Gastrocnemius medialis (tissue), 4 donors: ENCODE measurements at regions not wholly inside any gene's neighbourhood (a gene's known extent, or its start where the extent isn't known, plus 50 kb on each side); places are given as distances from the start of the nearest gene placed in this dataset.

Experiments
- ATAC-seq, 2 donors: fragments of 150-250 bp; one replicate each; pipeline ENCODE4 v1.9.1; 2016
- DNase-seq, 2 donors: peaks; one replicate each; pipeline ENCODE4 v3.0.0-alpha.2; 2019
- H3K27ac ChIP-seq, 4 donors: fragments of 200-600 bp; sonication (generic); 1 replicate in 1 of 4; 2 replicates in 3 of 4; pipeline ENCODE4 v1.5.1; 2016 to 2018; ENCODE audit warnings: mild to moderate bottlenecking in 2 of 4, moderate library complexity in 1 of 4
- H3K27me3 ChIP-seq, 3 donors: fragments of 200-600 bp; sonication (generic) in 2 of 3; 1 replicate in 1 of 3; 2 replicates in 2 of 3; pipeline versions ENCODE4 v1.5.1 to v1.6.0; 2016 to 2019; ENCODE audit warnings: mild to moderate bottlenecking in 1 of 3, moderate library complexity in 1 of 3
- H3K36me3 ChIP-seq, 2 donors: fragments of 200-600 bp; sonication (generic) in 1 of 2; one replicate each; pipeline ENCODE4 v1.5.1; 2017 to 2018
- H3K4me1 ChIP-seq, 2 donors: fragments of 200-600 bp; sonication (generic) in 1 of 2; one replicate each; pipeline ENCODE4 v1.5.1; 2016 to 2017; ENCODE audit warnings: mild to moderate bottlenecking in 2 of 2
- H3K4me3 ChIP-seq, 4 donors: fragments of 200-600 bp; sonication (generic) in 3 of 4; 1 replicate in 1 of 4; 2 replicates in 3 of 4; pipeline ENCODE4 v1.5.1; 2016 to 2019; ENCODE audit warnings: mild to moderate bottlenecking in 2 of 4
- H3K9me3 ChIP-seq, 3 donors: fragments of 200-600 bp; sonication (generic) in 2 of 3; 1 replicate in 1 of 3; 2 replicates in 2 of 3; pipeline ENCODE4 v1.5.1; 2016 to 2019
- POLR2A ChIP-seq, 2 donors: fragments of 450-650 bp; IDR thresholded peaks; one replicate each; pipeline ENCODE4 v1.6.1; 2017; ENCODE audit warnings: antibody characterized with exemption in 2 of 2, mild to moderate bottlenecking in 2 of 2, moderate library complexity in 2 of 2
- in situ Hi-C, 4 donors: fragments of 200-750 bp; cut with MboI; loops; one replicate each; pipeline versions ENCODE4 v1.15.0 to v1.8.0; 2017; ENCODE audit warnings: low sequenced_read_pairs in 4 of 4
- intact Hi-C: fragments of 100-400 bp; cut with DNase I; formaldehyde crosslinking; loops from one replicate; pipeline ENCODE4 v1.15.1; 2023; ENCODE audit warnings: low total_unique reads
- TF ChIP-seq, protein P1 (sequence below), 5 experiments: fragments of 450-650 bp in 3 of 5; fragments of 200-600 bp in 2 of 5; sonication (generic) in 2 of 5; IDR thresholded peaks in 4 of 5; conservative IDR thresholded peaks in 1 of 5; 1 replicate in 4 of 5; 2 replicates in 1 of 5; pipeline ENCODE4 v1.5.1; 2016 to 2019; ENCODE audit warnings: antibody characterized with exemption in 5 of 5, mild to moderate bottlenecking in 3 of 5, moderate library complexity in 3 of 5

DNA sequence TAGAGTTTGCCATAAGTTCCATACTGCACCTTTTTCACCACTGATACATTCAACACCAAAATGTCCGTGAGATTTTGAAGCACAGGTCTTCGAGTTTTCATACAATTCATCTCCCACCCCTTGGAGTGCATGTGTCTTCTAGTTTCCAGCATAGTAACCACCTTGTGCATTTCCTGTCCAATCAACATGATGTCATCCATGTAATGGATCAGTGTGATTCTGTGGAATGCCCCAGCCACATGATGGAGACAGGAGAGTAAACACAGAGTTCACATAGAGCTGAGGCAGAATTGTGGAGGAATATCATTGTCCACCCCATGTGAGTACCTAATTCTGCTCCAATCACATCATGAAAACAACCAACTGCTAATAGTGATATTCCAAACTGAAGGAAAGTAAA lies 441.5 kb upstream of the CDH6 start:
- no peak for DNase-seq
- in situ Hi-C loops (no loop called here), intact Hi-C loops (no loop called here)
- Histone ChIP-seq H3K27me3 (no peaks in the 10 kb centered on the region), H3K4me1 (no peaks in the 10 kb centered on the region), H3K36me3 (no peaks in the 10 kb centered on the region), H3K27ac (no peak overlapping the region), H3K9me3 (no peaks in the 10 kb centered on the region), H3K4me3 (no peak overlapping the region)
- TF ChIP-seq, protein P1, sequence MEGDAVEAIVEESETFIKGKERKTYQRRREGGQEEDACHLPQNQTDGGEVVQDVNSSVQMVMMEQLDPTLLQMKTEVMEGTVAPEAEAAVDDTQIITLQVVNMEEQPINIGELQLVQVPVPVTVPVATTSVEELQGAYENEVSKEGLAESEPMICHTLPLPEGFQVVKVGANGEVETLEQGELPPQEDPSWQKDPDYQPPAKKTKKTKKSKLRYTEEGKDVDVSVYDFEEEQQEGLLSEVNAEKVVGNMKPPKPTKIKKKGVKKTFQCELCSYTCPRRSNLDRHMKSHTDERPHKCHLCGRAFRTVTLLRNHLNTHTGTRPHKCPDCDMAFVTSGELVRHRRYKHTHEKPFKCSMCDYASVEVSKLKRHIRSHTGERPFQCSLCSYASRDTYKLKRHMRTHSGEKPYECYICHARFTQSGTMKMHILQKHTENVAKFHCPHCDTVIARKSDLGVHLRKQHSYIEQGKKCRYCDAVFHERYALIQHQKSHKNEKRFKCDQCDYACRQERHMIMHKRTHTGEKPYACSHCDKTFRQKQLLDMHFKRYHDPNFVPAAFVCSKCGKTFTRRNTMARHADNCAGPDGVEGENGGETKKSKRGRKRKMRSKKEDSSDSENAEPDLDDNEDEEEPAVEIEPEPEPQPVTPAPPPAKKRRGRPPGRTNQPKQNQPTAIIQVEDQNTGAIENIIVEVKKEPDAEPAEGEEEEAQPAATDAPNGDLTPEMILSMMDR (IDR thresholded peaks at IDR 0.05 in 4 of 5, conservative IDR thresholded peaks at IDR 0.05 in 1 of 5), result no peak
- no peak for TF ChIP-seq POLR2A (IDR thresholded peaks at IDR 0.05)
- ATAC-seq, result no peak

DNA sequence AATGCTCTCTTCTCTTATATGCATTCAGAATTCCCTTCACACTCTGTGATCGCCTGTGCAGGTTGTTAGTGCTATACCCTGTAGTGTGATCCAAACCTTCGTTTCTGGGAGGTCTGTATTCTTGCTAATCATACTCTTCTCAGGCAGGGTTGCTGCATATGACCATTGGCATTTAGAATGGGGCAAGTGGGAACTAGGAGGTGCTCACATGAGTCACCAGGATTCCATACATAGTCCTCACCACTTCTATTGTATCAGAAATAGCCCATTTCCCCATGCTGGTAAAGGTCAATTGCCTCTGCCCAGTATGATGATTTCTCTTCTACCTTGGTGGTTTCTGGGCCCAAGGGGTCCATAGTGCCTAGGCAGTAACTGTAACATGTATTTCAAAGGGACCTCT lies 443.5 kb upstream of the CDH6 start:
- Histone ChIP-seq H3K36me3 (no peaks in the 10 kb centered on the region), H3K4me1 (no peaks in the 10 kb centered on the region), H3K4me3 (no peak overlapping the region), H3K27ac (no peak overlapping the region), H3K9me3 (no peaks in the 10 kb centered on the region), H3K27me3 (no peaks in the 10 kb centered on the region)
- intact Hi-C loops, result no loop called here
- in situ Hi-C loops, result no loop called here
- DNase-seq, result no peak
- ATAC-seq, result no peak
- TF ChIP-seq POLR2A (IDR thresholded peaks at IDR 0.05), result no peak
- TF ChIP-seq, protein P1 (IDR thresholded peaks at IDR 0.05 in 4 of 5, conservative IDR thresholded peaks at IDR 0.05 in 1 of 5), result no peak

DNA sequence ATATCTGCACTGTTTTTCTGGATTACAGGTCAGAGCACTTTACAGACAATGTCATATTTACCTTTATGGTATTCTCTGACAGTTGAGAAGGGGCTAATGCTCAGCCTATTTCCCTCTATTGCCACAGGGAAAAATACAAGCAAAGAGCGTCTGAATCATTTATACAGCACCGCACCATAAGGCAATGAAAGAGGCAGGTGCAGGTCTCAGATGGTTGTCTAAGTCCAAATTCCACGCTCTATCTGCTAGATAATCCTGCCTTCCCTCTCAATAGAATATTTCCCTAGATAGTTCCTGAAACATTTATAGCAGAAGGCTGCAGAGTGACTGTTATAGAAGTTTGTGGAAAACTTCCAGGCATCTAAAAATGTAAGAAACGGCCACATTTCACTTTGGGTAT lies 446.1 kb upstream of the CDH6 start:
- H3K27ac ChIP-seq, result no peak overlapping the region
- intact Hi-C loops (no loop called here), in situ Hi-C loops (no loop called here)
- no peak for ATAC-seq
- TF ChIP-seq, protein P1 (IDR thresholded peaks at IDR 0.05 in 4 of 5, conservative IDR thresholded peaks at IDR 0.05 in 1 of 5), result no peak
- no peak for TF ChIP-seq POLR2A (IDR thresholded peaks at IDR 0.05)
- DNase-seq, result no peak
- H3K9me3 ChIP-seq, result no peaks in the 10 kb centered on the region
- H3K4me1 ChIP-seq, result no peaks in the 10 kb centered on the region
- no peaks in the 10 kb centered on the region for H3K27me3 ChIP-seq
- H3K4me3 ChIP-seq, result no peak overlapping the region
- H3K36me3 ChIP-seq, result no peaks in the 10 kb centered on the region

DNA sequence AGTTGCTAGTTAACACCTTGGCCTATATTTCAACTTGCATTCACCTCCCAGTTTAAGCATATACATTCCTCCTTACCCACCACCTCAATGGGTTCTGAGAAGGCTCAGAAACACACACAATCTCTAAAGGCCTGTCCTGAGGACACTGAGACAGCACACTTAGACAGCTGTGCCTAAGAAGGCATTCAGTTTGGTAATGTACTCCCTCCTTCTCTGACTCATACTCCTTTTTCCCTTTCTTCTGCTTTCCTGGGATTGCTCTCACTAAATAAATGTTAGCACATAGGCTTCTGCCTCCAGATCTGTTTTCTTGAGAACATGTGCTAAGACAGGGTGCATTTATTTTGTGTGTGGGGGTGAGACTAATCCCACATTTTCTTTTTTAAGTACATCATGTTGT lies 456.8 kb upstream of the CDH6 start:
- no peaks in the 10 kb centered on the region for H3K36me3 ChIP-seq
- intact Hi-C loops (no loop called here), in situ Hi-C loops (no loop called here)
- no peak for TF ChIP-seq POLR2A (IDR thresholded peaks at IDR 0.05)
- TF ChIP-seq, protein P1 (IDR thresholded peaks at IDR 0.05 in 4 of 5, conservative IDR thresholded peaks at IDR 0.05 in 1 of 5), result no peak
- no peaks in the 10 kb centered on the region for H3K4me1 ChIP-seq
- no peak for ATAC-seq
- H3K27ac ChIP-seq, result no peak overlapping the region
- no peak for DNase-seq
- no peaks in the 10 kb centered on the region for H3K9me3 ChIP-seq
- no peaks in the 10 kb centered on the region for H3K27me3 ChIP-seq
- H3K4me3 ChIP-seq, result no peak overlapping the region

DNA sequence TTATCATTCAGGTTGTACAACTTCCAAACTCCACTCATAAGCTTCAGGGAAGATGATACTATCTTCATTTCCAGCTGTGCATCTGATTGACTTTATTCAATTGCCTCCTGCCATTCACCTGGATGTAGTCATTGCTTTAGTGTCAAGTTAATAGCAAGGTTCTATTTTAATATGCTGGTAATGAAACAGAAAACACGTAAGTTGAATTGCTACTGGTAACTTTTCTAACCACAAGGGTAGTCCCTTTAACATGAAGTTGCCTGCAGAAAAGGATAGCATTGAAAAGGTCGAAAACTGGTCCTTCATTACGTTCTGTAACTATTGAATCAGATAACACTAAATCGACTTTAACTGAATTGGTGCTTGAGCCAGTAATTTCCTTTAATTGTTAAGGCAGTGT lies 459.4 kb upstream of the CDH6 start:
- DNase-seq (no peak), ATAC-seq (no peak)
- in situ Hi-C loops, result no loop called here
- intact Hi-C loops, result no loop called here
- Histone ChIP-seq H3K9me3 (no peaks in the 10 kb centered on the region), H3K27me3 (no peaks in the 10 kb centered on the region), H3K36me3 (no peaks in the 10 kb centered on the region), H3K4me3 (no peak overlapping the region), H3K4me1 (no peaks in the 10 kb centered on the region), H3K27ac (no peak overlapping the region)
- TF ChIP-seq, protein P1 (IDR thresholded peaks at IDR 0.05 in 4 of 5, conservative IDR thresholded peaks at IDR 0.05 in 1 of 5), result no peak
- no peak for TF ChIP-seq POLR2A (IDR thresholded peaks at IDR 0.05)
